Stimulated activated memory B cell treated with anti-CD40 and anti-IgM and Interleukin-4, amounts not matched to agents 10 μg/mL and 1 μg/mL and 100 μg/mL, for 72 hours (primary cell): ENCODE measurements at regions not wholly inside any gene's neighbourhood (a gene's known extent, or its start where the extent isn't known, plus 50 kb on each side); places are given as distances from the start of the nearest gene placed in this dataset.
A peak's percentile ranks its signal among the peaks of the same experiment; 100 is the strongest.
"Not testable (repeated sequence)": the region's sequence is repeated elsewhere in the genome, so short reads cannot be mapped to it uniquely, and the experiment has no call there.

Source experiments
- ATAC-seq: fragments of 150-1000 bp; cut with Tn5 transposase; 2 replicates; pipeline ENCODE4 v1.10.0; 2021
- H3K27ac Mint-ChIP-seq: one replicate; pipeline ENCODE4 v1.8.0; 2022; ENCODE audit warnings: mild to moderate bottlenecking, mixed read lengths
- H3K27me3 Mint-ChIP-seq: one replicate; pipeline ENCODE4 v1.8.0; 2022; ENCODE audit warnings: mixed read lengths
- H3K36me3 Mint-ChIP-seq: one replicate; pipeline ENCODE4 v1.8.0; 2022; ENCODE audit warnings: mixed read lengths
- H3K4me1 Mint-ChIP-seq: one replicate; pipeline ENCODE4 v1.8.0; 2022; ENCODE audit warnings: mixed read lengths
- H3K4me3 Mint-ChIP-seq: one replicate; pipeline ENCODE4 v1.8.0; 2022; ENCODE audit warnings: mild to moderate bottlenecking, moderate library complexity, mixed read lengths
- H3K9me3 Mint-ChIP-seq: one replicate; pipeline ENCODE4 v1.8.0; 2022; ENCODE audit warnings: mixed read lengths

- H3K4me3 Mint-ChIP-seq, ATAC-seq, H3K27me3 Mint-ChIP-seq: not testable (repeated sequence)
- Mint-ChIP-seq H3K4me1 (peaks cover 39% of the 10 kb centered on the region), H3K27ac (peak overlapping the region; percentile 61), H3K36me3 (peaks cover 20% of the 10 kb centered on the region), H3K9me3 (peaks cover 17% of the 10 kb centered on the region)
These were observed 91.7 kb upstream of the ATF7IP2 start for GRCh38 chr16:10294153-10294552.

- H3K4me3 Mint-ChIP-seq: peak overlapping the region; percentile 67
- ATAC-seq: peak; percentile 56
- H3K9me3 Mint-ChIP-seq: peaks cover 12% of the 10 kb centered on the region
- H3K4me1 Mint-ChIP-seq: peaks cover 42% of the 10 kb centered on the region
- H3K36me3 Mint-ChIP-seq: peaks cover 12% of the 10 kb centered on the region
- peak overlapping the region; percentile 98 for H3K27ac Mint-ChIP-seq
- no peaks in the 10 kb centered on the region for H3K27me3 Mint-ChIP-seq
These were observed 88.9 kb upstream of the ATF7IP2 start for GRCh38 chr16:10296956-10297340.

- Mint-ChIP-seq H3K27ac (peak overlapping the region; percentile 98), H3K4me1 (peaks cover 42% of the 10 kb centered on the region), H3K36me3 (peaks cover 12% of the 10 kb centered on the region), H3K9me3 (peaks cover 12% of the 10 kb centered on the region), H3K4me3 (peak overlapping the region; percentile 67), H3K27me3 (no peaks in the 10 kb centered on the region)
- ATAC-seq: peak; percentile 99
These were observed 88.4 kb upstream of the ATF7IP2 start for GRCh38 chr16:10297341-10298006.

- H3K27me3 Mint-ChIP-seq: no peaks in the 10 kb centered on the region
- peaks cover 3% of the 10 kb centered on the region for H3K9me3 Mint-ChIP-seq
- no peak overlapping the region for H3K4me3 Mint-ChIP-seq
- peaks cover 6% of the 10 kb centered on the region for H3K36me3 Mint-ChIP-seq
- H3K27ac Mint-ChIP-seq: no peak overlapping the region
- no peak for ATAC-seq
- peaks cover 35% of the 10 kb centered on the region for H3K4me1 Mint-ChIP-seq
These were observed 85.0 kb upstream of the ATF7IP2 start for GRCh38 chr16:10300905-10301304.

GRCh38 chr16:10301547-10301946 is 84.3 kb upstream of the ATF7IP2 start:
- not testable (repeated sequence) for H3K27me3 Mint-ChIP-seq, H3K27ac Mint-ChIP-seq, ATAC-seq, H3K36me3 Mint-ChIP-seq, H3K4me3 Mint-ChIP-seq, H3K9me3 Mint-ChIP-seq
- H3K4me1 Mint-ChIP-seq: peaks cover 33% of the 10 kb centered on the region

- H3K27me3 Mint-ChIP-seq: no peaks in the 10 kb centered on the region
- peak; percentile 53 for ATAC-seq
- H3K4me3 Mint-ChIP-seq: no peak overlapping the region
- H3K36me3 Mint-ChIP-seq: peaks cover 6% of the 10 kb centered on the region
- peaks cover 13% of the 10 kb centered on the region for H3K4me1 Mint-ChIP-seq
- H3K9me3 Mint-ChIP-seq: peaks cover 3% of the 10 kb centered on the region
- H3K27ac Mint-ChIP-seq: no peak overlapping the region
These were observed 79.9 kb upstream of the ATF7IP2 start for GRCh38 chr16:10305912-10306311.

- no peak overlapping the region for H3K4me3 Mint-ChIP-seq
- H3K27ac Mint-ChIP-seq: peak overlapping the region; percentile 11
- H3K4me1 Mint-ChIP-seq: peaks cover 32% of the 10 kb centered on the region
- H3K36me3 Mint-ChIP-seq: peaks cover 5% of the 10 kb centered on the region
- H3K27me3 Mint-ChIP-seq: no peaks in the 10 kb centered on the region
- ATAC-seq: no peak
- peaks cover 3% of the 10 kb centered on the region for H3K9me3 Mint-ChIP-seq
These were observed 77.3 kb upstream of the ATF7IP2 start for GRCh38 chr16:10308305-10309193.

GRCh38 chr16:10309271-10309932 is 76.5 kb upstream of the ATF7IP2 start:
- Mint-ChIP-seq H3K36me3 (no peaks in the 10 kb centered on the region), H3K9me3 (no peaks in the 10 kb centered on the region), H3K4me3 (no peak overlapping the region), H3K27me3 (no peaks in the 10 kb centered on the region), H3K4me1 (peaks cover 33% of the 10 kb centered on the region), H3K27ac (peak overlapping the region; percentile 11)
- ATAC-seq: no peak

- no peak for ATAC-seq
- no peaks in the 10 kb centered on the region for H3K27me3 Mint-ChIP-seq
These were observed 73.9 kb upstream of the ATF7IP2 start for GRCh38 chr16:10312008-10312407.

GRCh38 chr16:10312784-10313724 is 72.8 kb upstream of the ATF7IP2 start:
- H3K9me3 Mint-ChIP-seq: no peaks in the 10 kb centered on the region
- H3K4me1 Mint-ChIP-seq: peaks cover 32% of the 10 kb centered on the region
- H3K4me3 Mint-ChIP-seq: no peak overlapping the region
- no peaks in the 10 kb centered on the region for H3K36me3 Mint-ChIP-seq
- H3K27me3 Mint-ChIP-seq: no peaks in the 10 kb centered on the region
- peak overlapping the region; percentile 71 for H3K27ac Mint-ChIP-seq
- peak; percentile 84 for ATAC-seq

More at GRCh38 chr16:10312008-10312407, 73.9 kb upstream of the ATF7IP2 start:
- no peak overlapping the region for H3K4me3 Mint-ChIP-seq
- H3K27ac Mint-ChIP-seq: peak overlapping the region; percentile 72
- H3K9me3 Mint-ChIP-seq: no peaks in the 10 kb centered on the region
- no peaks in the 10 kb centered on the region for H3K36me3 Mint-ChIP-seq
- peaks cover 32% of the 10 kb centered on the region for H3K4me1 Mint-ChIP-seq

GRCh38 chr16:10314317-10314716 is 71.5 kb upstream of the ATF7IP2 start:
- no peak overlapping the region for H3K27ac Mint-ChIP-seq
- H3K27me3 Mint-ChIP-seq: no peaks in the 10 kb centered on the region
- peaks cover 29% of the 10 kb centered on the region for H3K4me1 Mint-ChIP-seq
- no peaks in the 10 kb centered on the region for H3K36me3 Mint-ChIP-seq
- H3K9me3 Mint-ChIP-seq: no peaks in the 10 kb centered on the region
- ATAC-seq: no peak
- H3K4me3 Mint-ChIP-seq: no peak overlapping the region

- H3K36me3 Mint-ChIP-seq: no peaks in the 10 kb centered on the region
- H3K4me3 Mint-ChIP-seq: no peak overlapping the region
- peak; percentile 40 for ATAC-seq
- H3K4me1 Mint-ChIP-seq: peaks cover 31% of the 10 kb centered on the region
- peak overlapping the region; percentile 27 for H3K27ac Mint-ChIP-seq
- H3K27me3 Mint-ChIP-seq: no peaks in the 10 kb centered on the region
- H3K9me3 Mint-ChIP-seq: no peaks in the 10 kb centered on the region
These were observed 71.0 kb upstream of the ATF7IP2 start for GRCh38 chr16:10314811-10315210.

GRCh38 chr16:10317425-10318001 is 68.3 kb upstream of the ATF7IP2 start:
- no peak for ATAC-seq
- no peaks in the 10 kb centered on the region for H3K27me3 Mint-ChIP-seq

GRCh38 chr16:10318798-10319500 is 66.9 kb upstream of the ATF7IP2 start:
- H3K27ac Mint-ChIP-seq: peak overlapping the region; percentile 9
- H3K36me3 Mint-ChIP-seq: no peaks in the 10 kb centered on the region
- peaks cover 11% of the 10 kb centered on the region for H3K4me1 Mint-ChIP-seq
- no peaks in the 10 kb centered on the region for H3K9me3 Mint-ChIP-seq
- no peak for ATAC-seq
- H3K4me3 Mint-ChIP-seq: no peak overlapping the region
- no peaks in the 10 kb centered on the region for H3K27me3 Mint-ChIP-seq

More at GRCh38 chr16:10317425-10318001, 68.3 kb upstream of the ATF7IP2 start:
- no peaks in the 10 kb centered on the region for H3K9me3 Mint-ChIP-seq
- peaks cover 23% of the 10 kb centered on the region for H3K4me1 Mint-ChIP-seq
- H3K27ac Mint-ChIP-seq: no peak overlapping the region
- no peaks in the 10 kb centered on the region for H3K36me3 Mint-ChIP-seq
- H3K4me3 Mint-ChIP-seq: no peak overlapping the region
